ENCODE measurements at regions not wholly inside any gene's neighbourhood (a gene's known extent, or its start where the extent isn't known, plus 50 kb on each side); places are given as distances from the start of the nearest gene placed in this dataset.

DNA sequence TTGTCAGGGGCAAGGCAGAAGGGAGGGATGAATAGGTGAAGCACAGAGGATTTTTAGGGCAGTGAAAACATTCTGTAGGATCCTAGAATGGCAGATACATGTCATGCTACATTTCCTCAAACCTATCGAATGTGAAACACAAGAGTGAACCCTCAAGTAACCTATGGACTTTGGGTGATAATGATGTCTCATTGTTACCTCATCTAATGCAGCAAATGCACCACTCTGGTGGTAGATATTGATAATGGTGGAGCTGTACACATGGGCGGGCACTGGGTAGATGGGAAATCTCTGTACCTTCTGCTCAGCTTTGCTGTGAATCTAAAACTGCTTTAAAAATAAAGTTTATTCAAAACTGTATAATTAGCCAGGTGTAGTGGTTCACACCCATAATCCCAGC is 95.2 kb upstream of the NCK2 start:
- no peaks in the 10 kb centered on the region for H3K27me3 ChIP-seq (ENCODE audit: control insufficient read depth, insufficient read depth, low read length)
- H3K36me3 ChIP-seq (ENCODE audit: control insufficient read depth, insufficient read depth, low read length): no peaks in the 10 kb centered on the region
- no peak overlapping the region for H3K4me3 ChIP-seq (ENCODE audit: low read depth, low read length)
- H3K9me3 ChIP-seq (ENCODE audit: control insufficient read depth, insufficient read depth, low read length): no peaks in the 10 kb centered on the region
- no peak overlapping the region for H3K9ac ChIP-seq (ENCODE audit: low read depth, low read length)
- H3K4me1 ChIP-seq (ENCODE audit: control insufficient read depth, insufficient read depth, low read length): peaks cover 12% of the 10 kb centered on the region

DNA sequence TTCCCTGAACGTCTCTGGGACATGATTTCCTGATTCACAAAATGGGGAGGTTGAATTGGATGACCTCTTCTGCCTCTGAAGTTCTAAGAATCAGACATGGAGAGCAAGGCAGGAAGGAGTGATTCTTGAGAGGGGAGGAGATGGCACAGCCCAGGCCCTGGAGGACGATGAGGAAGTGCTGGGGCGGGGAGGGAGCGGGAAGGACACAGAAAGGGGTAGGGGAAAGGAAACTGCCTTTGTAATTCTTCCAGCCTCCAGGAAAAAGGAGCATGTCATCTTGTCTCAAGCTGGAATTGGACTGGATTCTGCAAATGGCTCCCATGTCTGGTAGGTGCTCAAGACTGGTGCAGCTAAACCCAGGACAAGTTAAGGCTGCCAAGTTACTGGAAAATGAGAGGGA is 97.0 kb upstream of the NCK2 start:
- Histone ChIP-seq H3K9ac (ENCODE audit: low read depth, low read length) (no peak overlapping the region), H3K4me3 (ENCODE audit: low read depth, low read length) (no peak overlapping the region), H3K27me3 (ENCODE audit: control insufficient read depth, insufficient read depth, low read length) (no peaks in the 10 kb centered on the region), H3K36me3 (ENCODE audit: control insufficient read depth, insufficient read depth, low read length) (no peaks in the 10 kb centered on the region), H3K9me3 (ENCODE audit: control insufficient read depth, insufficient read depth, low read length) (no peaks in the 10 kb centered on the region), H3K4me1 (ENCODE audit: control insufficient read depth, insufficient read depth, low read length) (peaks cover 11% of the 10 kb centered on the region)

DNA sequence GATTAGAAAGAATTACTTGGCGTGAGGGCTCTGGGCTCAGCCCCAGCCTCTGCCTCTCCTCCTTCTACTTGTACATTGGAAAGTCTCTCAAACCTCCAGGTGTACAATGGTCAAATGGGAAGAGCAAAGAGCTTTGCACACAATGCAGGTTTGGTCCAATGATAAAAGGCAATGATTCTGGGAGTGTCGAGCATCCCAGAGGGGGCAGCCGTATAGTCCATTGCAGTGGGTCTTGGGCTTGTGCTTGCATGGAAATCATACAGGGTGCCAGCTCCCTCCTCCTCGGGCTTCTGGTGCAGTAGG is 98.0 kb upstream of the NCK2 start:
- Histone ChIP-seq H3K4me3 (ENCODE audit: low read depth, low read length) (no peak overlapping the region), H3K27me3 (ENCODE audit: control insufficient read depth, insufficient read depth, low read length) (no peaks in the 10 kb centered on the region), H3K9ac (ENCODE audit: low read depth, low read length) (no peak overlapping the region), H3K9me3 (ENCODE audit: control insufficient read depth, insufficient read depth, low read length) (no peaks in the 10 kb centered on the region), H3K36me3 (ENCODE audit: control insufficient read depth, insufficient read depth, low read length) (no peaks in the 10 kb centered on the region), H3K4me1 (ENCODE audit: control insufficient read depth, insufficient read depth, low read length) (peaks cover 7% of the 10 kb centered on the region)

DNA sequence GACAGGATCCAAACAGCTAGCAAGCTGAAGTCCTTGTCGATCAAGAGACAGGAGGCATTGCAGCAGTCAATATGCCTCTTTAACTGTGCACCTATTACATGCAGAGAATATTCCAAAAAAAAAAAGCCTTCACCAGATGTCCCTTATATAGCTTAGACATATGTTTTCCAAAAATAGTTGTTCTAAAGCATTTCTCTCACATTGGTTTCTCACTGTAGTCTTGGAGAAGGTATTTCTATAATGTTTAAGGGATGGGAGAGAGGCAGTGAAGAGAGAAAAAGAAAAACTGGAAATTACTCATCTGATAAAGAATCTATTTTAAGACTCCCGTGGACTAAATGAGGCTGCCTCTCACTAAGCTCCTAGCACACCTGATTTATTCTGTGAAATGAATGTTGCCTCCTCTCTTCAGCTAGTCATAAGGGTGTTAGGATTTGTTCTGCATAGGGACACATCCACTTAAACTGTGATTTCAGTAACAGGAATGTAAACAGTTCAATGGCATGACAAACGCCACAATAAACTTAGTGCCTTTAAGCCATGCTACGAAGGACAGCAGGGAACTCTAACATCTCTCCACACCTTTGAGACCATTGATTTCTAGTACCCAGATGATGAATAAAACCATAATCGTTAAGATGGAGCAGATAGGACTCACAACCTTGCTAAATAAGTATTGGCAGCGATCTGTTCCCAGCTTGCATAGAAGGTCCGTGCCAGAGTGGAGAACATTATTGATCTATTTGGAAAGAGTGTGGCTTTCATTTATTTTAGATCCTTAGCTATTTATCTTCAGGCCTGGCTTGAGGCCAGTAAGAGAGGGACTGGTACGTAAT is 98.6 kb upstream of the NCK2 start:
- no peak overlapping the region for H3K4me3 ChIP-seq (ENCODE audit: low read depth, low read length)
- no peaks in the 10 kb centered on the region for H3K27me3 ChIP-seq (ENCODE audit: control insufficient read depth, insufficient read depth, low read length)
- H3K4me1 ChIP-seq (ENCODE audit: control insufficient read depth, insufficient read depth, low read length): peaks cover 7% of the 10 kb centered on the region
- no peak overlapping the region for H3K9ac ChIP-seq (ENCODE audit: low read depth, low read length)
- no peaks in the 10 kb centered on the region for H3K36me3 ChIP-seq (ENCODE audit: control insufficient read depth, insufficient read depth, low read length)
- H3K9me3 ChIP-seq (ENCODE audit: control insufficient read depth, insufficient read depth, low read length): no peaks in the 10 kb centered on the region

DNA sequence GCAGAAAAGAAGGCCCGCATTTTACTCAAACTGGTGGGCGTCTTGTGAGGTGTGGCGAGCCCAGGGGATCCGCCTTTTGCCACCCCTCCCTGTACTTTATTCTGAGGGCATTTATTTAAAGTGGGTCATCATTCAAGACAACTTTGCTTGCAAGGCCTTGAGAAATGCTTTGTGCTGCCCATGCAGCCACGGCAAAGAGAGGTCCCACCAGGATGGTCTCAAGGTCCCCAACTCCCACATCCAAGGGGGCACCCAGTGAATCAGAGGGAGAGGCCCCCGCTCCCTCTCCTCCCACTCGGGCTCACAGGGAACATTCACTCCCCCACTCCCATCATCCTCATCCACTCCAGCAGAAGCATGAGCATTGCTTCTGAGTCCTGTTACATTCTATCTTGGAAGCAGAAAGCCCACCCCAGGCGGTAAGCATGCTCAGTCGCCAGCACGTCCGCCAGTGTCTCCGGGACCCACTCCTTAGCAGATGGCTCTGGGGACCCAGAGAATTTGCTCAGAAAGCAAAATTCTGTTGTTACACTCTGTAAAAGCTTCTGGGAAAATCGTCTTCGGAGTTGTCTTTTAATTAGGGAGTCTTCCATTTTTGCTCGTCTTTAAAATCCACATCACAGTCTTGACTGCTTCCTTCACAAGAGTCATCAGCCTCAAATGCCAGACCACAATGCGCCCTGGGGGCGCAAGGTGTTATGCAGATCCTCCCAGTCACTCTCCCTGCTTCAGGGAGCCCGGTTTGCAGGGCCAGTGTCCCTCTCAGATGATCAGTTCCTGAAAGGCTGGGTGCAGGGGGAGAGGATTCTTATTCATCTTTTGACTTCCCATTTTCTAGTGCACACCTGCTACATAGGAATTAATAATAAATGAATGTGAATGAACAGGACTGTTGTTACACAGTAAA is 99.4 kb upstream of the NCK2 start:
- no peaks in the 10 kb centered on the region for H3K36me3 ChIP-seq (ENCODE audit: control insufficient read depth, insufficient read depth, low read length)
- no peaks in the 10 kb centered on the region for H3K27me3 ChIP-seq (ENCODE audit: control insufficient read depth, insufficient read depth, low read length)
- H3K4me1 ChIP-seq (ENCODE audit: control insufficient read depth, insufficient read depth, low read length): peaks cover 7% of the 10 kb centered on the region
- H3K9ac ChIP-seq (ENCODE audit: low read depth, low read length): no peak overlapping the region
- no peak overlapping the region for H3K4me3 ChIP-seq (ENCODE audit: low read depth, low read length)
- no peaks in the 10 kb centered on the region for H3K9me3 ChIP-seq (ENCODE audit: control insufficient read depth, insufficient read depth, low read length)

DNA sequence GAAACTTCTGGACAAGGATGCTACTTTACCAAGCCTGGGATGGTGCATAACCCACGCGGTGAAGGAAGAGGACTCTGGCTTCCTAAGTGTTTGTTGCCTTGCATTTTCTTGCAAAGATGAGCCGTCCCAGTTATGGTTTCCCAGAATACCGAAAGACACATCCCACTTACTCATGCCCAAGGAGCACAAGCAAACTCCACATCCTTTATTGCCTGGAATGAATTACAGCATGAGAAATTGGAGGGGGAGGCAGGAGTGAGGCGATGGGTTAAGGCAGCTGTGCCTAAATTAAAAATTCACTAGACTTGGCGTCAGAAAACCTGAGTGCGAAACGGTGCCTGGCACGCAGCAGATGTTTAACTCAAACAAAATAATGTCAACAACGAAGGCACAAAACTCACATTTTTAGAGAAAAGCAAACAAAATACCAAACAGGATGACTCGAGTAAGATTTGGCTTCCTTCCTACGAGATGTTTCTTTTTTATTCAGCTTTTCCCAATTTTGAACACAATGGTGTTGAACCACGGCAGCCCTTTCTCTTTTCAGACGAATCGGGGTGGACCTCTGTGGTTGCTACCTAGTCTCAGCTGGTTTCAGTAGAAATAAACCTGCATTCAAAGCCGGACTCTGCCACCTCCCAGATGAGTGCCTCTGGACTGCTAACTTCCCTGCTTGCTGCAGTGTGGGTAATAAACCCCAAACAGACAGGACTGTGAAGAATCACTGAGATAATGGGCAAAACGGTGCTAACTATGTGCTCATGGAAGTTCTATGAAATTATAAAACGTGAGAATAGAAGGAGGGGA is 100.3 kb upstream of the NCK2 start:
- Histone ChIP-seq H3K27me3 (ENCODE audit: control insufficient read depth, insufficient read depth, low read length) (no peaks in the 10 kb centered on the region), H3K4me3 (ENCODE audit: low read depth, low read length) (no peak overlapping the region), H3K4me1 (ENCODE audit: control insufficient read depth, insufficient read depth, low read length) (peaks cover 7% of the 10 kb centered on the region), H3K9ac (ENCODE audit: low read depth, low read length) (no peak overlapping the region), H3K36me3 (ENCODE audit: control insufficient read depth, insufficient read depth, low read length) (no peaks in the 10 kb centered on the region), H3K9me3 (ENCODE audit: control insufficient read depth, insufficient read depth, low read length) (no peaks in the 10 kb centered on the region)

DNA sequence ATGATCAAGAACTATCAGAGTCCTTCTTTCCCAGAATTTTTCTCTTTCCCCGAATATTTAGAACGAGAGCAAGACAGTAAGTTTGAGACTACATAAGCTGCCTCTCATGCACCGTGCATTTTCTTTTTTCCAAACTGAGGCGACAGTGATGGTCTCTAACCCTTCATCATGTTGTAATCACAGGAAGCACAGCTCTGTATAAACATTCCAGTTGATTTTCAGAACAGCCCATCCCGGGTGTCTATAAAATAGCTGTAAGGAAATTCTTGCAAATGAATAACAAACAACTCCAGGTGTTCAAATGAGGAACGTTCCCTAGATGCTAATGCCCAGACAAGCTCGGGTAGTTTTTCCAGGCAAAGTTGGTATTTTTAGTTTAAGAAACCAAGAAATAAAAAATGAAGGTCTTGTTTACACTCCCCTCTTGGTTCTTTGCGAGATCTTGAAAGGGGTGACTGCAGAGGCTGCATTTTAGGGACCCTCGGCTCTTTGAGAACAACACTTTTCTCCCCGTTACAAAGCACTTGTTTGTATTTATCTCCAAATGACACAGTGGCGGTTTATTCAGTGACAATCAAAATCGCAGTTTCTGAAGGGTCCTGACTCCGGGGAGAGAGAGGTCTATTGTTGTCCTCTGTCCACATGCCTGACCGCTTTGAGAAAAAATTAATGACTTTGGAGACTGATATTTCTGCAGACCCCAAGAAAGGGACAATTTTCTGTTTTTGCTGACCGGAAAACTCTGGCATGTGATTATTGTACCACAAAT is 101.1 kb upstream of the NCK2 start:
- H3K36me3 ChIP-seq (ENCODE audit: control insufficient read depth, insufficient read depth, low read length): no peaks in the 10 kb centered on the region
- H3K27me3 ChIP-seq (ENCODE audit: control insufficient read depth, insufficient read depth, low read length): no peaks in the 10 kb centered on the region
- no peak overlapping the region for H3K4me3 ChIP-seq (ENCODE audit: low read depth, low read length)
- H3K4me1 ChIP-seq (ENCODE audit: control insufficient read depth, insufficient read depth, low read length): peaks cover 7% of the 10 kb centered on the region
- no peaks in the 10 kb centered on the region for H3K9me3 ChIP-seq (ENCODE audit: control insufficient read depth, insufficient read depth, low read length)
- H3K9ac ChIP-seq (ENCODE audit: low read depth, low read length): no peak overlapping the region

DNA sequence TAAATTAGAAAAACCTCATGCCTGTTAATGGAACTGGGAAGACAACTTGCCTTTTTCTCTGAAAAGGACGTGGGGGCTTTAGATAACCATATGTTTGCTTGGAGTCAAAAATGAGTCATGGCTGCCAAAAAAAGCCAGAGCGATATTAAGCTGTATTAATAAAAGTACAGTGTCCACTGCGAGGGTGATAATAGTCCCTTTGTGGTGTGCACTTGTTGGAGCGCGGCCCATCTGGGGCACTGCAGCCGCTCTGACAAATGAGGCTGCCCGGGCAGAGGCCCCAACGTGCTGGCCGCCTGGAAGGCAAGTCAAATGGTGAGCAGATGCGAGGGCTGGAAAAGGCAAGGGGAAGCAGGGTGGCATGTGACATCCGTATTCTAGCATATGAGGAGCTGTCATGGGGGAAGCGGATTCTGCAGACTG is 103.3 kb upstream of the NCK2 start:
- H3K4me1 ChIP-seq (ENCODE audit: control insufficient read depth, insufficient read depth, low read length): peaks cover 7% of the 10 kb centered on the region
- no peak overlapping the region for H3K4me3 ChIP-seq (ENCODE audit: low read depth, low read length)
- H3K9me3 ChIP-seq (ENCODE audit: control insufficient read depth, insufficient read depth, low read length): no peaks in the 10 kb centered on the region
- no peak overlapping the region for H3K9ac ChIP-seq (ENCODE audit: low read depth, low read length)
- H3K36me3 ChIP-seq (ENCODE audit: control insufficient read depth, insufficient read depth, low read length): no peaks in the 10 kb centered on the region
- no peaks in the 10 kb centered on the region for H3K27me3 ChIP-seq (ENCODE audit: control insufficient read depth, insufficient read depth, low read length)

DNA sequence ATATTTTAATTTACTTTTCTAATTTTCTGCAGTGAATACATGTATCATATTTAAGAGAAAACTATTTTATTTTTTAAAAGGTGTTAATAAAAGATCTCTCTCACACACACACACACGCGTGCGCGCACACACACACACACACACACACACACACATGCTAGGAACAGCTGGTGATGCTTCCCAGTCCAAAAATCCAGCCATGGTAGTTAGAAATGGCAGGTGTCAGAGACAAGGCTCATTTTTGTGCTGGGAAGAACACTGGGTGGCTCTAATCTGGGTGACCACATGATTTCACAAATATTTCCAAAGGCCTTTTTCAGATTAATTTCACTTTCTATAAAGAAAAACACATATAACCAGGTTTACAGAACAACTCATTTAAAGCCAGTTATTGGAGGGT is 104.5 kb upstream of the NCK2 start:
- no peaks in the 10 kb centered on the region for H3K27me3 ChIP-seq (ENCODE audit: control insufficient read depth, insufficient read depth, low read length)
- no peak overlapping the region for H3K4me3 ChIP-seq (ENCODE audit: low read depth, low read length)
- H3K9ac ChIP-seq (ENCODE audit: low read depth, low read length): no peak overlapping the region
- H3K9me3 ChIP-seq (ENCODE audit: control insufficient read depth, insufficient read depth, low read length): no peaks in the 10 kb centered on the region
- no peaks in the 10 kb centered on the region for H3K36me3 ChIP-seq (ENCODE audit: control insufficient read depth, insufficient read depth, low read length)
- no peaks in the 10 kb centered on the region for H3K4me1 ChIP-seq (ENCODE audit: control insufficient read depth, insufficient read depth, low read length)

DNA sequence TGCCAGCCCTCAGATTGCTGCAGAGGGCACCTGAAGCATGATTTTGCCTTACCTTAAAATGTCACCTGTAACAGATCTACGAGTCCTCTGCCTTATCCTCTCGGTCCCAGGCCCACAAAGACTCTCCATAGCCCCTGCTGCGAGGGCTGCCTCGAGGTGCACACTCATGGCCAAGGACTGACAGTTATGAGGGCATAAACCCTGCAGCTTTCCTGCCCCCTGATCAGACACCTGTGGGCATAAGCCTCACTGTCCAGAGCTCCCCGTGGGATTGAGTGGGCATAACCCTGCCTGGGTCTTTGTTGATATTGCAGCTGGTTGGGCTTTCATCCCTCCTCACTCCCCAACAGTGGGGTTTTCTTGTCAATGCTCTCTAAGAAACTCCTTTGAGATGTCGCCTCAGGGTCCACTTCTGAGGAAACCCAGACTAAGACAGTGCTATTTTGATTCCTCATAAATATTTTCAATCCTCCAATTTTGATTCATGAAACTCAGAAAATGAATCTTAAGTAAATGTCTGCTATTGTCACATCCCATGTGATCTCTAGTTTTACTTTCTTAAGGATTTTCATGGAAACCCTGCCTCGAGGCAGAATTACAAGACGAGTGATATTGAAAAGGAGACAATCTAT is 108.5 kb upstream of the NCK2 start:
- Histone ChIP-seq H3K4me1 (ENCODE audit: control insufficient read depth, insufficient read depth, low read length) (no peaks in the 10 kb centered on the region), H3K9ac (ENCODE audit: low read depth, low read length) (no peak overlapping the region), H3K36me3 (ENCODE audit: control insufficient read depth, insufficient read depth, low read length) (no peaks in the 10 kb centered on the region), H3K4me3 (ENCODE audit: low read depth, low read length) (no peak overlapping the region), H3K27me3 (ENCODE audit: control insufficient read depth, insufficient read depth, low read length) (no peaks in the 10 kb centered on the region), H3K9me3 (ENCODE audit: control insufficient read depth, insufficient read depth, low read length) (no peaks in the 10 kb centered on the region)

DNA sequence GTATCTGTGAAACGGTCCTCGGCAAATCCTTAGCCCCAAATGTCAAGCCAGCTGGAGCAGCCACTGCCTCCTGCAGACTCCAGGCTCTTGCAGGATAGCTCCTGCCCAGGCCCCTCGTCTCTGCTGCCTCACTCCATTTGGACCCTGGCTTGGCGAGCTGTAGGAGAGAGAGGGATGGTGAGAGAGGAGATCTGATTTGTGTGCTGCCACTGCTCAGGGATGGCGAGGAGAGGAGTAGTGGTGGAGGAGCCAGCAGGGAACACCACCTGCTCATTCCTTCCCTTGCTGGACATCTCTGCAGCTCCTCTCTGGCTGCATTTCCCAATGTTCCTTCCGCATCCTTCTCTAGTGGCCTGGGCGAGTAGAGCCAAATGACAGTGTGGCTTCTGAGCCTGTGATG is 109.1 kb upstream of the NCK2 start:
- H3K4me3 ChIP-seq (ENCODE audit: low read depth, low read length): no peak overlapping the region
- H3K27me3 ChIP-seq (ENCODE audit: control insufficient read depth, insufficient read depth, low read length): no peaks in the 10 kb centered on the region
- H3K9me3 ChIP-seq (ENCODE audit: control insufficient read depth, insufficient read depth, low read length): no peaks in the 10 kb centered on the region
- H3K36me3 ChIP-seq (ENCODE audit: control insufficient read depth, insufficient read depth, low read length): no peaks in the 10 kb centered on the region
- no peak overlapping the region for H3K9ac ChIP-seq (ENCODE audit: low read depth, low read length)
- H3K4me1 ChIP-seq (ENCODE audit: control insufficient read depth, insufficient read depth, low read length): no peaks in the 10 kb centered on the region

Data from iPS-15b (cell line).